T-helper 9 cell (primary cell): ENCODE measurements at regions not wholly inside any gene's neighbourhood (a gene's known extent, or its start where the extent isn't known, plus 50 kb on each side); places are given as distances from the start of the nearest gene placed in this dataset.

Experiments used
- DNase-seq: peaks from one replicate; pipeline ENCODE4 v3.0.0-alpha.2; 2020

GRCh38 chr9:84589542-84589941 is 80.0 kb upstream of the NTRK2 start:
- no peak for DNase-seq

GRCh38 chr9:84590706-84591105 is 78.8 kb upstream of the NTRK2 start:
- no peak for DNase-seq

- DNase-seq: no peak
Observed at GRCh38 chr9:84592918-84593317, 76.6 kb upstream of the NTRK2 start.

DNA sequence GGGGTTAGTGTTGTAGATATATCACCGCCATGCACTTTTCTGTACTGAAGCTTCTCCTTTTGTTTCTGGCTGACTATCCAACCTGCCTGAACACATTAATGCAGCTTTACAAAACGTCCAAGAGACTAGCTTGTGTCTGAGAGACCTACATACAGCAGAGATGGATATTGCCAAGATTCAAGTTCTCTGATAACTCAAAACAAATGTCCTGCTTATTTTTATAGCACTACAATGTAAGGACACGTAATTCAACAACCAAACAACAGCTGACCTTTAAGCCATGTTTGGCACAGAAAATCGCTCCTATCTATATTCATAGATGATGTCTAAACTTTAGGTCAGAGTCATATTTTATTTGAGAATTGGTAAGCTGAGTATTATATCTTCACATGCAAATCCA is 76.2 kb upstream of the NTRK2 start:
- DNase-seq: no peak

- no peak for DNase-seq
Observed at GRCh38 chr9:84597131-84597530, 72.4 kb upstream of the NTRK2 start.

DNA sequence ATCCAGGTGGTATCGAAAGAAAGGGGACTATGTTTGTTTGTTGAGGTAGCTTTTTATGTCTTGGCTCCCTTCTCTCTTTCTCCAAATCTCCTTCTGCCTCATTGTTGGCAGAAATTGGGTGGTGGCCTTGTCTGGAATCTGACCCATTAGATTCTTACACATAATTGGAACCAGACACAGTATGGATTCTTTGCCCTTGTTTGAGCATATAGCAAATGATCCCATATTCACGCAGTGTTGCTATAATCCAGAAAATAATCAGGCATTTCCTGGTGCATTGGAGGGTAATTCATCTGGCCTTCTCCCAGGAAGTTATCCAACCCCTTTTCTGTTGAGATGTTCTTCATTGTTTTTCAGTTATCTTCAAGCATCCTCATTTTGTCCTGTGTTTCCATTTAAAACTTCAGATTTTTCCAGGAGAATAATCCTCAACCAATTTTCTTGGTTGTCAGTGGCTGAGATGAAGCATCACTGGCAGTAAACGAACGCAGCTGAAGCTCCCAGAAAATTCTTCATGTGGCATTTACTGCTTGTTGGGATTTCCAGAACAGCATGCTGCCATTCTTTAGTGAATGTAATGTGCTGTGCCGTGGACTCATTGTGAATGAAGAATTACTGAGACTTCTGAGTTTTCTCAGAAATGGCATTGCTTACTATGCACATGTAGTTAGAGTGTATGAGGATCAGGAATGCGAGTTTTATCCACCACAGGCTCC is 70.5 kb upstream of the NTRK2 start:
- DNase-seq: no peak

GRCh38 chr9:84600739-84601138 is 68.8 kb upstream of the NTRK2 start:
- DNase-seq: no peak

GRCh38 chr9:84604223-84604622 is 65.3 kb upstream of the NTRK2 start:
- no peak for DNase-seq

DNA sequence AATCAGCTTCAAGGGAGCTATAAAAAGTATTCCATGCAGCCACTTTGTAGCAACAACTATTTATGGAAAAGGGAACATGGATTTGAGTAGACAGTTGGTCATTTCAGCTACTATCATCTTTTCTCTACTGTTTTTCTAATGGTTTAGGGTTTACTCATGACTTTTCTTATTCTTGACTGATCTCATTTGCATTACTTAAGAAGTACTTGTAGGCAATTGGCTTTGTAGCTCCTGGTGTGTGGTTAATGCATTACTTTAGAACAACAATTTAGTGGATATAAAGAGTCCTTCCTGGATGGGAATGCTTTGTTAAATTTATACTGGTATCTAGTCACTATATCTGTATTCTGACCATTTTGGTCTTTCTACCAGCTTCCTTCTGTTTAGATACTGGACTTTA is 59.8 kb upstream of the NTRK2 start:
- no peak for DNase-seq

DNA sequence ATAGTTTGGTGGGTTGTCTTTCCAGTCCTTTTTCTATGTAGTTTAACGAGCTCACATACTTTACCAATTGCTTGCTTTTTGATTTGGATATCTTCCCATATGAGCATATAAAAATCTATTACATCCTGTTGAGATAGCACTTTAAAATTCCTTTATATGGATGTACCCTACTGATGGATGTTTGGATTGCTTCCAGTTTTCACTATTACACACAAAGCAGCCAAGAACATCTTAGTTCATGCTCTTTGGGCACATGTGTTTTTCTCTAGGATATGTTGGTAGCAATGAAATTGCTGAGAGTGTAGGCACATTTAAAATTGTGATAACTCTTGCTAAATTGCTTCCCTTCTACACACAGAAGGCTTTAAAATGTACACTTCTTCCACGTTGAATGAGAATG is 56.1 kb upstream of the NTRK2 start:
- no peak for DNase-seq

GRCh38 chr9:84615544-84615943 is 54.0 kb upstream of the NTRK2 start:
- no peak for DNase-seq

- no peak for DNase-seq
Observed at GRCh38 chr9:84617411-84618029, 52.0 kb upstream of the NTRK2 start.
